Astrocyte of the spinal cord (primary cell): ENCODE measurements at regions not wholly inside any gene's neighbourhood (a gene's known extent, or its start where the extent isn't known, plus 50 kb on each side); places are given as distances from the start of the nearest gene placed in this dataset.

Experiments
- DNase-seq: peaks from one replicate; pipeline ENCODE4 v3.0.0; 2011; ENCODE audit warnings: low read depth, low spot score
- H3K4me3 ChIP-seq: 2 replicates; pipeline ENCODE4 v1.5.1; 2011; ENCODE audit warnings: low read depth, mild to moderate bottlenecking, low read length, moderate library complexity
- CTCF ChIP-seq: IDR thresholded peaks from 2 replicates; pipeline ENCODE4 v1.5.1; 2012; ENCODE audit warnings: low read depth, mild to moderate bottlenecking, low read length, inconsistent platforms
- in situ Hi-C: cut with HindIII; loops from 2 replicates; pipeline ENCODE4 v1.10.0; 2017; ENCODE audit warnings: low sequenced_read_pairs

- peak; percentile 50 for DNase-seq
- in situ Hi-C loops: no loop called here
- H3K4me3 ChIP-seq: no peak overlapping the region
- no peak for TF ChIP-seq CTCF
Observed at GRCh38 chr13:94784066-94784465, 71.7 kb upstream of the SOX21 start.

- no peak overlapping the region for H3K4me3 ChIP-seq
- DNase-seq: no peak
- in situ Hi-C loops: no loop called here
- TF ChIP-seq CTCF: no peak
Observed at GRCh38 chr13:94783489-94783888, 71.1 kb upstream of the SOX21 start.

- in situ Hi-C loops: no loop called here
- H3K4me3 ChIP-seq: no peak overlapping the region
- no peak for TF ChIP-seq CTCF
Observed at GRCh38 chr13:94780421-94780820, 68.1 kb upstream of the SOX21 start.

GRCh38 chr13:94778986-94779385 lies 66.6 kb upstream of the SOX21 start:
- TF ChIP-seq CTCF: no peak
- no peak overlapping the region for H3K4me3 ChIP-seq
- in situ Hi-C loops: no loop called here
- no peak for DNase-seq

More at GRCh38 chr13:94780421-94780820, 68.1 kb upstream of the SOX21 start:
- DNase-seq: no peak

DNA sequence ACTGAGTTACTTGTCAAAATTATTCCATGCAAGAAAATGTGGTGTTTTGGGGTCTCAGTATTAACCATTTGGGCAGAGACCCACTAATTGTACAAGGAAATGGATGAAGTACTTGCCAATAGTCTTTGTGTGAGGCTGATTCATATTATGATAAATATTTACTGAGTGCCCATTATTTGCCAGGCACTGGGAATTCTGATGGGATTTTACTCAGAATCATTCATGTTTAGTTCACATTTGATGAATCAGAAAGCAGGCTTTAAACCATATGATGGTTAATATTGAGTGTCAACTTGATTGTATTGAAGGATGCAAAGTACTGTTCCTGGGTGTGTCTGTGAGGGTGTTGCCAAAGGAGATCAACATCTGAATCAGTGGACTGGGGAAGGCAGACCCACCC lies 66.2 kb upstream of the SOX21 start:
- DNase-seq: no peak
- TF ChIP-seq CTCF: no peak
- in situ Hi-C loops: no loop called here
- H3K4me3 ChIP-seq: no peak overlapping the region

GRCh38 chr13:94776956-94777355 lies 64.6 kb upstream of the SOX21 start:
- no peak for DNase-seq
- H3K4me3 ChIP-seq: no peak overlapping the region
- no peak for TF ChIP-seq CTCF
- in situ Hi-C loops: no loop called here

DNA sequence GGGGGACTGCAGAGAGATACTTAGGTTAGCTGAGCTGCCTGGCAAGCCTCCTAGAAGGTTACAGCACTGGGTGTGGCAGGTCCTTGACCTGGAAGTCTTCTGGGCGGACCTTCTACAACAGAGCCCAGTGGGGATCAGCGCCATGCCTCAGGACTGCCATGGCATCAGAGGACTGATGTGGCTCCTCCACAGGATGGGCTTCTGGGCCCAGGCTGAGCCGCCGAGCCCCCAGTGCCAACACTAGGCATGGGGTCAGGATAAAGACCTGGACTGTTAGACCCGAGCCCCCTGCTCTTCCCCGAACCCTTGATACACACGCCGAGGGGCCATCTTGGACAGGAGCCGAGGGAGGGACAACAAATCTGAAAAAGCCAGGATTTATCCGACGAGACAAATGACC lies 64.0 kb upstream of the SOX21 start:
- TF ChIP-seq CTCF: no peak
- in situ Hi-C loops: no loop called here
- no peak for DNase-seq
- H3K4me3 ChIP-seq: no peak overlapping the region
